Activated CD8-positive, alpha-beta memory T cell treated with anti-CD3 and anti-CD28 coated beads, Interleukin-2, amount 10 ng/mL, durations not matched to agents 7 days and 5 days (primary cell): ENCODE measurements at regions not wholly inside any gene's neighbourhood (a gene's known extent, or its start where the extent isn't known, plus 50 kb on each side); places are given as distances from the start of the nearest gene placed in this dataset.

Source experiments
- ATAC-seq: fragments of 150-1000 bp; cut with Tn5 transposase; one replicate; pipeline ENCODE4 v1.10.0; 2021; ENCODE audit warnings: moderate library complexity
- CTCF ChIA-PET: fragments of 350-600 bp; sonication (Branson Sonifier 250); formaldehyde crosslinking; loops from one replicate; lab custom pipeline; 2021; ENCODE audit warnings: antibody characterized with exemption; lab: Charles Lee
- DNase-seq: peaks from one replicate; pipeline ENCODE4 v3.0.0-alpha.2; 2020
- H3K27ac Mint-ChIP-seq: one replicate; pipeline ENCODE4 v1.8.0; 2021; ENCODE audit warnings: mild to moderate bottlenecking, mixed read lengths
- H3K27me3 Mint-ChIP-seq: one replicate; pipeline ENCODE4 v1.8.0; 2021; ENCODE audit warnings: mixed read lengths
- H3K36me3 Mint-ChIP-seq: one replicate; pipeline ENCODE4 v1.8.0; 2021; ENCODE audit warnings: mild to moderate bottlenecking, mixed read lengths
- H3K4me1 Mint-ChIP-seq: one replicate; pipeline ENCODE4 v1.8.0; 2021; ENCODE audit warnings: mixed read lengths
- H3K4me3 Mint-ChIP-seq: one replicate; pipeline ENCODE4 v1.8.0; 2021; ENCODE audit warnings: mild to moderate bottlenecking, moderate library complexity, mixed read lengths
- H3K9me3 Mint-ChIP-seq: one replicate; pipeline ENCODE4 v1.8.0; 2022; ENCODE audit warnings: low read depth, mixed read lengths

DNA sequence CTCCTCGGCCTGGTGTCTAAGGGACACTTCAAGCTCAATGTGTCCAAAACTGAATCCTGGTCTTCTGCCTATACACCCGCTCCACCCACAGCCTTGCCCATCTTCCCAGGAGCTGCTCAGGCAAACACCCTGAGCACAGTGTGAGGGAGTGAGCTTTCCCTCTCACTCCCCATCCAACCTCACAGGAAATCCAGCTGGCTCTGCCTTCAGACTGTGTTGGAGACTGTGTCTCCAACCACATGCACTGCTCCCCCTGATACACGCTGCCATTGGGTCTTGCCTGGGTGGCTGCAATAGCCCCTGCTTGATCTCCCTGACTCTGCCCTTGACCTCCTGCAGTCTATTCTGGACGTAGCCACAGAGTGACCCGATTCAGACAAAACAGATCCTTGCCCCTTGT, 319.5 kb upstream of the MSX2 start:
- no peak overlapping the region for H3K4me3 Mint-ChIP-seq
- no peak overlapping the region for H3K27ac Mint-ChIP-seq
- DNase-seq (no peak), ATAC-seq (no peak)
- no peaks in the 10 kb centered on the region for H3K4me1 Mint-ChIP-seq
- H3K27me3 Mint-ChIP-seq, result no peaks in the 10 kb centered on the region
- H3K36me3 Mint-ChIP-seq, result no peaks in the 10 kb centered on the region
- CTCF ChIA-PET, result no interaction called here
- H3K9me3 Mint-ChIP-seq, result peaks cover 2% of the 10 kb centered on the region

DNA sequence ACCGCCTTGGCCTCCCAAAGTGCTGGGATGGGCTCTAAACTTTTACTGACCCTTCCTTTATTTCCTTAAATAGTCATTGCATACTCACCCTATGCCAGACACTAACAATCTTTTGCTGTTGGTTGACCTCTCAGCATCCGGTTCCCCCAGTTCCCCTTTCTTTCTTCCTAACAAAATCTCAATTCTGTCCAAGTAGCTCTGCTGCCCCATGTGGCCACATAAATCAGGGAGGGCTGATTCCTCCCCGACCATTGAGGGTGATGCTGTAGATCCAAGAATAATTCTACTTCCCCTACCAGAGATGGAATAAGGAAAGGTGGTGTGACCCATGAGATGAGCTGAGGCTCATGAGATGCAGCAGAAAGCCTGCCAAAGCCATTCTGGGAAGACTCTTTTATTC, 315.3 kb upstream of the MSX2 start:
- Mint-ChIP-seq H3K27ac (no peak overlapping the region), H3K27me3 (no peaks in the 10 kb centered on the region), H3K36me3 (no peaks in the 10 kb centered on the region), H3K4me3 (no peak overlapping the region), H3K4me1 (no peaks in the 10 kb centered on the region), H3K9me3 (peaks cover 2% of the 10 kb centered on the region)
- DNase-seq, result no peak
- no peak for ATAC-seq
- CTCF ChIA-PET, result no interaction called here

DNA sequence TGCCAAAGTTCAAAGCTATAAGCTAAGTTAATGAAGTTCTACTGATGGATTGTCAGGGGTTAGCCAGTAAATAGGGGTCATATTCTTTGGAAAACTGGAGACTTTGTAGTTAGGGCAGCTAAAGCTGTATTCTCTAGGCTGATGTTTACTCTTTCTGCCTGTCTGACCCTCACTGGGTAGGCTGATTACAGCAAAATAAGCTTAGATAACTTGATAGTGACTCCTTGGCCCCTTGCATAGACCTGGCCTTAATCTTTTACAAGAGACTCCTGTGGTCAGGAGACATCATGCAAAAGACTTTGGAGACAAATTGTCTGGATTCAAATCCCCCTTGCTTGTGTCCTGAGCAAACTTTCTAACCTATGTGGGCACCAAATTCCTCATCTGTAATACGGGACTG, 314.4 kb upstream of the MSX2 start:
- H3K4me1 Mint-ChIP-seq, result no peaks in the 10 kb centered on the region
- no peak overlapping the region for H3K27ac Mint-ChIP-seq
- H3K4me3 Mint-ChIP-seq, result no peak overlapping the region
- peaks cover 2% of the 10 kb centered on the region for H3K9me3 Mint-ChIP-seq
- no peaks in the 10 kb centered on the region for H3K36me3 Mint-ChIP-seq
- ATAC-seq (no peak), DNase-seq (no peak)
- no peaks in the 10 kb centered on the region for H3K27me3 Mint-ChIP-seq
- CTCF ChIA-PET, result interaction anchor here (0.7 to 1.7 kb wide), 3 partner anchors 9 to 25 kb away, joined by 3 to 5 read pairs (median 3); no protein-coding TSS in a partner anchor

GRCh38 chr5:174410716-174411478, 313.5 kb upstream of the MSX2 start:
- peaks cover 2% of the 10 kb centered on the region for H3K9me3 Mint-ChIP-seq
- no peaks in the 10 kb centered on the region for H3K4me1 Mint-ChIP-seq
- DNase-seq (no peak), ATAC-seq (no peak)
- CTCF ChIA-PET, result interaction anchor here (0.7 to 1.7 kb wide), 3 partner anchors 8 to 26 kb away, joined by 3 to 5 read pairs (median 3); no protein-coding TSS in a partner anchor
- no peak overlapping the region for H3K27ac Mint-ChIP-seq
- no peaks in the 10 kb centered on the region for H3K27me3 Mint-ChIP-seq
- no peaks in the 10 kb centered on the region for H3K36me3 Mint-ChIP-seq
- no peak overlapping the region for H3K4me3 Mint-ChIP-seq

DNA sequence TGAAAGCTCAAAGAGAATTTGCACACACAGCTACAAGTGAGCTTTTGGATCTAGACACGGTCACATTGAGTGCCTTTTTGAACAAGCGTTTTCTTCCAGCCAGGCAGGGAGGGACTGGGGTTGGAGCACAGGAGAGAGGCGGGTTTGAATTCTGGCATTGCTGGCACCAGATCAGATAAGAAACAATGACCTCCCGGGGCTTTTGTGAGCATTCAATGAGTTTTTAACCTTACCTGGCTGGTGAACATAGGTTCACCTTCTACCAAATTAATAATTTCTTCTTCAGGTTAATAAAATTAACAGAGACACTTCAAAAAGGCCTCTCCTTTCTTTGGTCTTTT, 312.9 kb upstream of the MSX2 start:
- Mint-ChIP-seq H3K27me3 (no peaks in the 10 kb centered on the region), H3K27ac (no peak overlapping the region), H3K4me3 (no peak overlapping the region), H3K4me1 (no peaks in the 10 kb centered on the region), H3K36me3 (no peaks in the 10 kb centered on the region), H3K9me3 (peaks cover 2% of the 10 kb centered on the region)
- no peak for DNase-seq
- CTCF ChIA-PET, result interaction anchor here (1.7 kb wide), 1 partner anchor 8 kb away, joined by 5 read pairs; no protein-coding TSS in a partner anchor
- ATAC-seq, result no peak

DNA sequence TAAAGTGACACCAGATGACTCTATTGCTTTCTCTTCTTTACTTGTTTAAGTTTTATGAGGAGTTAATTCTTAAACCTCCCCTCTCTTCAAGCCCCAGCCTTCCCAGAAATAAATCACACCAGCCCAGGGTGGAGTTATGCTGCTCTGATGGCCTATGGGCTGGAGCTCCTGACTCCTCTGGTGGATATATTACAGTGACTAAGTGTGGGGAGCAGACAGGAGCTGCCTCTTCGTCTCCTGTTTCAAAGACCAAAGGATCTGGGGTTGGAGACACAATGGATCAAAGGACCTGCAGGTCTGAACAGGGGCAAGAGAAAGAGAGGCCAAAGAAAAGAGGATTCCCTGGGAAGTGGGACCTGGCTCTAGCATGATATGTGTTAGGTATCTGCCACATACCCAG, 312.0 kb upstream of the MSX2 start:
- H3K4me1 Mint-ChIP-seq, result no peaks in the 10 kb centered on the region
- peaks cover 2% of the 10 kb centered on the region for H3K9me3 Mint-ChIP-seq
- no peak overlapping the region for H3K27ac Mint-ChIP-seq

GRCh38 chr5:174412941-174413340, 311.4 kb upstream of the MSX2 start:
- H3K27ac Mint-ChIP-seq, result no peak overlapping the region
- H3K4me3 Mint-ChIP-seq, result no peak overlapping the region
- CTCF ChIA-PET, result no interaction called here
- no peak for ATAC-seq
- no peaks in the 10 kb centered on the region for H3K27me3 Mint-ChIP-seq
- peaks cover 2% of the 10 kb centered on the region for H3K9me3 Mint-ChIP-seq
- H3K4me1 Mint-ChIP-seq, result no peaks in the 10 kb centered on the region
- no peak for DNase-seq
- no peaks in the 10 kb centered on the region for H3K36me3 Mint-ChIP-seq

More for the DNA sequence above, 312.0 kb upstream of the MSX2 start:
- CTCF ChIA-PET, result no interaction called here
- DNase-seq (no peak), ATAC-seq (no peak)
- H3K4me3 Mint-ChIP-seq, result no peak overlapping the region
- H3K36me3 Mint-ChIP-seq, result no peaks in the 10 kb centered on the region
- no peaks in the 10 kb centered on the region for H3K27me3 Mint-ChIP-seq

DNA sequence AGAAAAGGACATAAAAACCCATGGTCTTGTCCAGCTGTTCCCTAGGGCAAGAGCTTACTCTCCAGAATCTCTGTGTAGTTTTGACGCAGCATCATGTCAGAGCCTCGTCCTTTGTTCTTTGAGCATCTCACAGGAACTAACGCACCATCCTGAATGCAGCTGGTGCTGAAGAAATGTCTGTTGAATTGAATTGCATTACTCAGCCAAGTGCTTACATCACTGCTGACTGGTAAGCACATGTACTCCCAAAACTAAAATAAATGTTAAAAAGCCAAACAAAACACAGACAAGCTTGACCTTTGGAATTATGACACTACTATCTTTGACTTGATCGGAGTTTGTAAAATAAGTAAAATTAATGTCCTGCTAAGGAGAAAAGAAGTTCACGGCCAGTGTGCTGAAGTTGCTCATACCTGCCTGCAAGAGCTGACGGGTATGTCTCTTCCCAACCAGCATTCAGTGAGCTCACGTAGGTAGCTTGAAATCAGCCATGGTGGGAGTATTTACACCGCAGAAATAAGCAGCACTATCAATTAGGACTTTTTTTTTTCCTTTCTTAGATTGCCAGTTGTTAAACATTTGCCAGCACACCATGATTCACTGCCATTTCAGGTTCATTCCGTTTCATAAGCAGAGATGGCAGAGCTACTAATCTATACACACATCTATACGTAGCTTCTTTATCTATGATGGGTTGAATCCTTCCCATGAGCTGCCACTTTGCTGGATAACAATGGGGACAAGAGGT, 310.6 kb upstream of the MSX2 start:
- no peaks in the 10 kb centered on the region for H3K27me3 Mint-ChIP-seq
- no peaks in the 10 kb centered on the region for H3K36me3 Mint-ChIP-seq
- no peaks in the 10 kb centered on the region for H3K4me1 Mint-ChIP-seq
- ATAC-seq, result no peak
- H3K27ac Mint-ChIP-seq, result no peak overlapping the region
- no peak overlapping the region for H3K4me3 Mint-ChIP-seq
- no peak for DNase-seq
- peaks cover 2% of the 10 kb centered on the region for H3K9me3 Mint-ChIP-seq
- CTCF ChIA-PET, result no interaction called here

DNA sequence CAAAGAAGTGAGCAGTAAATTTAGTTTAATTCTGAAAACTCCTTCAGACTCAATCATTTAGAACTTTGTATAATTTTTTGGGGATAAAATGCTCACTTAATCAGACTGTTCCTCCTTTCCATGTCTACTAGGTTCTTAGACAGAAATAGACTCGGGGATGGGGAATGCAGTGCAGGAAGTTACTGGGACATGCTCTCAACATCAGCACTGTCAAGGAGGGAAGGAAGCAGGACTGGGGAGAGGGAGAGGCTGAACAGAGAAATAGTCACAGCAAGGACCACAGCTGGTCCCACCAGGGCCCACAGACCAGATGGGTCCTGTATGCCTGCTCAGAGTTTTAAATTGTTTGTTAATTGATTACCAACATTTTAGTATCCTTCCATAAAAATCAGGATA, 310.1 kb upstream of the MSX2 start:
- Mint-ChIP-seq H3K9me3 (peaks cover 2% of the 10 kb centered on the region), H3K27me3 (no peaks in the 10 kb centered on the region), H3K4me1 (peaks cover under 1% of the 10 kb centered on the region), H3K4me3 (no peak overlapping the region), H3K36me3 (no peaks in the 10 kb centered on the region), H3K27ac (no peak overlapping the region)
- DNase-seq, result no peak
- no peak for ATAC-seq
- CTCF ChIA-PET, result no interaction called here

GRCh38 chr5:174418809-174419539, 305.4 kb upstream of the MSX2 start:
- CTCF ChIA-PET, result interaction anchor here (0.7 to 2.5 kb wide), 7 partner anchors 8 to 377 kb away, joined by 3 to 19 read pairs (median 5); no protein-coding TSS in a partner anchor
- Mint-ChIP-seq H3K36me3 (no peaks in the 10 kb centered on the region), H3K4me3 (peak overlapping the region; percentile 36), H3K9me3 (no peaks in the 10 kb centered on the region), H3K27ac (no peak overlapping the region), H3K4me1 (peaks cover 5% of the 10 kb centered on the region), H3K27me3 (peaks cover 6% of the 10 kb centered on the region)
- peak; percentile 20 for ATAC-seq
- DNase-seq, result no peak

GRCh38 chr5:174419540-174420132, 304.7 kb upstream of the MSX2 start:
- peak; percentile 83 for DNase-seq
- H3K27ac Mint-ChIP-seq, result no peak overlapping the region
- no peaks in the 10 kb centered on the region for H3K36me3 Mint-ChIP-seq
- peak overlapping the region; percentile 36 for H3K4me3 Mint-ChIP-seq
- peak; percentile 72 for ATAC-seq
- H3K4me1 Mint-ChIP-seq, result peaks cover 5% of the 10 kb centered on the region
- H3K27me3 Mint-ChIP-seq, result peaks cover 6% of the 10 kb centered on the region
- CTCF ChIA-PET, result interaction anchor here (0.7 to 2.5 kb wide), 10 partner anchors 9 to 747 kb away, joined by 3 to 19 read pairs (median 4); no protein-coding TSS in a partner anchor
- no peaks in the 10 kb centered on the region for H3K9me3 Mint-ChIP-seq

GRCh38 chr5:174420651-174421407, 303.6 kb upstream of the MSX2 start:
- ATAC-seq, result no peak
- no peak overlapping the region for H3K27ac Mint-ChIP-seq
- no peak overlapping the region for H3K4me3 Mint-ChIP-seq
- H3K9me3 Mint-ChIP-seq, result no peaks in the 10 kb centered on the region
- peaks cover 6% of the 10 kb centered on the region for H3K27me3 Mint-ChIP-seq
- H3K4me1 Mint-ChIP-seq, result peaks cover 5% of the 10 kb centered on the region
- DNase-seq, result no peak
- CTCF ChIA-PET, result interaction anchor here (0.7 to 2.5 kb wide), 3 partner anchors 8 to 748 kb away, joined by 3 to 19 read pairs (median 3); no protein-coding TSS in a partner anchor
- H3K36me3 Mint-ChIP-seq, result no peaks in the 10 kb centered on the region
